ENCODE measurements at regions not wholly inside any gene's neighbourhood (a gene's known extent, or its start where the extent isn't known, plus 50 kb on each side); places are given as distances from the start of the nearest gene placed in this dataset.

GRCh38 chr11:45739866-45740265 is 65.1 kb upstream of the SLC35C1 start:
- TF ChIP-seq CTCF (IDR thresholded peaks at IDR 0.05 in 4 of 5, conservative IDR thresholded peaks at IDR 0.05 in 1 of 5) (no peak), POLR2A (IDR thresholded peaks at IDR 0.05) (no peak)

All from gastrocnemius medialis (tissue), 4 donors.